GM12878 (cell line): ENCODE measurements at regions not wholly inside any gene's neighbourhood (a gene's known extent, or its start where the extent isn't known, plus 50 kb on each side); places are given as distances from the start of the nearest gene placed in this dataset.

Source experiments
- ATAC-seq: fragments of 200-7000 bp; cut with Tn5 transposase; 3 replicates; pipeline ENCODE4 v1.9.1; 2020; ENCODE audit warnings: mild to moderate bottlenecking, moderate library complexity
- BruUV-seq: library from RNA; stranded (reverse); fragments of 400-500 nt; replicated peaks from 2 replicates; lab custom pipeline; 2021; lab: Mats Ljungman, UMichigan
- CTCF ChIA-PET: fragments of 300-600 bp; sonication (Branson Sonifier 250); formaldehyde crosslinking; extraction: SDS; loops from one replicate; lab custom pipeline; 2021; ENCODE audit warnings: inconsistent platforms; lab: Yijun Ruan, JAX
- POLR2A ChIA-PET: fragments of 350-600 bp; formaldehyde crosslinking; extraction: SDS; loops from one replicate; lab custom pipeline; 2021; ENCODE audit warnings: inconsistent platforms; lab: Charles Lee
- RAD21 ChIA-PET: fragments of 300-600 bp; sonication (Branson Sonifier 250); formaldehyde crosslinking; loops from one replicate; lab custom pipeline; 2023; ENCODE audit warnings: antibody characterized with exemption; ENCODE audit not compliant: unreplicated experiment; lab: Charles Lee
- SMC1A ChIA-PET: fragments of 300-600 bp; sonication (Branson Sonifier 250); formaldehyde crosslinking; loops from one replicate; lab custom pipeline; 2023; ENCODE audit not compliant: unreplicated experiment, uncharacterized antibody; lab: Charles Lee
- DNase-seq: peaks from one replicate; pipeline ENCODE4 v3.0.0-alpha.2; 2011; ENCODE audit warnings: low read depth, low spot score
- FAIRE-seq: peaks from 3 replicates; lab custom pipeline; 2011; peaks lifted over from hg19 to GRCh38; lab: Jason Lieb, UNC
- H2AFZ ChIP-seq: 2 replicates; pipeline ENCODE4 v1.6.0; 2011; ENCODE audit warnings: low read depth, low read length, control low read depth; ENCODE audit not compliant: control insufficient read depth
- H3K27ac ChIP-seq: 2 replicates; pipeline ENCODE4 v1.5.1; 2011; ENCODE audit warnings: control low read depth; ENCODE audit not compliant: control insufficient read depth, insufficient read depth
- H3K27me3 ChIP-seq, 2 experiments: replicated peaks in 1 of 2; 2 replicates each; pipeline versions ENCODE4 v1.6.0 to v1.6.1; 2011; ENCODE audit warnings: low read length in 1 of 2; ENCODE audit not compliant: control insufficient read depth in 2 of 2, insufficient read depth in 2 of 2
- H3K36me3 ChIP-seq, 2 experiments: 2 replicates each; pipeline ENCODE4 v1.5.1; 2011; ENCODE audit warnings: low read length in 1 of 2; ENCODE audit not compliant: control insufficient read depth in 2 of 2, insufficient read depth in 2 of 2
- H3K4me1 ChIP-seq: 2 replicates; pipeline ENCODE4 v1.6.1; 2011; ENCODE audit warnings: mild to moderate bottlenecking, low read length, moderate library complexity, mixed read lengths; ENCODE audit not compliant: control insufficient read depth, insufficient read depth
- H3K4me2 ChIP-seq: 2 replicates; pipeline ENCODE4 v1.6.0; 2011; ENCODE audit warnings: control low read depth; ENCODE audit not compliant: control insufficient read depth, insufficient read depth
- H3K4me3 ChIP-seq: fragments of 200-600 bp; sonication (generic); 2 replicates; pipeline ENCODE4 v1.5.1; 2016
- H3K79me2 ChIP-seq: 2 replicates; pipeline ENCODE4 v1.6.0; 2011; ENCODE audit warnings: low read length; ENCODE audit not compliant: control insufficient read depth, insufficient read depth
- H3K9ac ChIP-seq: 2 replicates; pipeline ENCODE4 v1.8.0; 2011; ENCODE audit warnings: low read length, control low read depth, mixed read lengths; ENCODE audit not compliant: control insufficient read depth, insufficient read depth
- H3K9me3 ChIP-seq: replicated peaks from 3 replicates; pipeline ENCODE4 v1.5.1; 2011; ENCODE audit warnings: mild to moderate bottlenecking, low read length; ENCODE audit not compliant: control insufficient read depth, insufficient read depth
- H4K20me1 ChIP-seq: 2 replicates; pipeline ENCODE4 v1.6.0; 2011; ENCODE audit not compliant: control insufficient read depth, insufficient read depth
- CREB1 ChIP-seq: IDR thresholded peaks from 2 replicates; pipeline ENCODE4 v1.6.1; 2012; ENCODE audit warnings: low read depth, mild to moderate bottlenecking, inconsistent platforms
- EED ChIP-seq: sonication (generic); IDR thresholded peaks from 2 replicates; pipeline ENCODE4 v1.6.1; 2016; ENCODE audit warnings: antibody characterized with exemption, low read depth
- EP300 ChIP-seq, 2 experiments: fragments of 150-350 bp in 1 of 2; IDR thresholded peaks; 2 replicates each; pipeline ENCODE4 v1.6.1; 2011 to 2012; ENCODE audit warnings: low read depth in 2 of 2, low read length in 2 of 2, borderline replicate concordance in 1 of 2, improper control_type of control experiment in 1 of 2, inconsistent platforms in 1 of 2; ENCODE audit not compliant: control insufficient read depth in 1 of 2
- FOS ChIP-seq: IDR thresholded peaks from 3 replicates; pipeline ENCODE4 v1.6.1; 2011; ENCODE audit warnings: borderline replicate concordance; ENCODE audit not compliant: insufficient read length; ENCODE audit errors: extremely low read depth
- MYC ChIP-seq: IDR thresholded peaks from 2 replicates; pipeline ENCODE4 v1.6.1; 2011; ENCODE audit warnings: mild to moderate bottlenecking, low read length, moderate library complexity, inconsistent platforms; ENCODE audit not compliant: insufficient read depth, insufficient replicate concordance, insufficient read length, severe bottlenecking
- NFYB ChIP-seq: IDR thresholded peaks from 2 replicates; pipeline ENCODE4 v1.6.1; 2011; ENCODE audit warnings: low read depth, mild to moderate bottlenecking, low read length, improper control_type of control experiment, moderate library complexity; ENCODE audit not compliant: insufficient read depth
- RB1 ChIP-seq: fragments of 450-650 bp; formaldehyde crosslinking; IDR thresholded peaks from 2 replicates; pipeline ENCODE4 v1.6.1; 2017; ENCODE audit warnings: mild to moderate bottlenecking, borderline replicate concordance
- TCF12 ChIP-seq: IDR thresholded peaks from 2 replicates; pipeline ENCODE4 v1.6.1; 2011; ENCODE audit warnings: low read depth, mild to moderate bottlenecking, low read length
- ZBTB33 ChIP-seq: fragments of 450-650 bp; IDR thresholded peaks from 2 replicates; pipeline ENCODE4 v1.6.1; 2017; ENCODE audit warnings: mild to moderate bottlenecking
- WGBS: methylation state at CpG from one replicate; pipeline ENCODE4 v1.1.6; 2016; ENCODE audit warnings: low lambda C conversion rate; ENCODE audit not compliant: insufficient replicate concordance, insufficient coverage; ENCODE audit errors: missing lambda C conversion rate; 5-methylcytosine and 5-hydroxymethylcytosine counted together
- in situ Hi-C: fragments of 300-500 bp; cut with MboI; formaldehyde crosslinking; loops from 9 replicates; pipeline ENCODE4 v1.14.3; 2018; ENCODE audit warnings: mixed read lengths
- intact Hi-C: fragments of 100-400 bp; cut with micrococcal nuclease; formaldehyde crosslinking; loops from one replicate; pipeline ENCODE4 v1.14.2; 2022; ENCODE audit not compliant: unreplicated experiment
- TF ChIP-seq, protein P1 (sequence below): IDR thresholded peaks from 2 replicates; pipeline ENCODE4 v1.6.1; 2011; ENCODE audit warnings: borderline replicate concordance, low read depth, mild to moderate bottlenecking, moderate library complexity, low read length; ENCODE audit not compliant: insufficient read depth, poor library complexity, severe bottlenecking
- TF ChIP-seq, protein P2 (sequence below): fragments of 450-650 bp; IDR thresholded peaks from 2 replicates; pipeline ENCODE4 v1.6.1; 2017; ENCODE audit warnings: mild to moderate bottlenecking, moderate library complexity
- TF ChIP-seq, protein P3 (sequence below): fragments of 450-650 bp; conservative IDR thresholded peaks from 2 replicates; pipeline ENCODE4 v1.6.1; 2017; ENCODE audit warnings: mild to moderate bottlenecking, moderate library complexity
- TF ChIP-seq, protein P4 (sequence below): IDR thresholded peaks from 2 replicates; pipeline ENCODE4 v1.6.1; 2011; ENCODE audit warnings: low read depth, mild to moderate bottlenecking, low read length, moderate library complexity, borderline replicate concordance; ENCODE audit errors: extremely low read depth

GRCh38 chr11:90423378-90423777, 200.5 kb upstream of the CHORDC1 start:
- Histone ChIP-seq H3K79me2 (no peaks in the 10 kb centered on the region), H2AFZ (no peak overlapping the region), H3K36me3 (no peaks in the 10 kb centered on the region), H3K27ac (no peak overlapping the region), H3K4me1 (no peaks in the 10 kb centered on the region), H3K4me2 (no peak overlapping the region), H3K9ac (no peak overlapping the region), H3K27me3 (no peaks in the 10 kb centered on the region), H4K20me1 (no peaks in the 10 kb centered on the region), H3K9me3 (no peaks in the 10 kb centered on the region), H3K4me3 (no peak overlapping the region)
- intact Hi-C loops (no loop called here), in situ Hi-C loops (no loop called here)
- DNase-seq: no peak
- SMC1A ChIA-PET: interaction anchor here (0.7 to 1.4 kb wide), 3 partner anchors 13 to 166 kb away, joined by 3 to 4 read pairs (median 3); no protein-coding TSS in a partner anchor
- RAD21 ChIA-PET: no interaction called here
- BruUV-seq: no TSS peak
- WGBS: 42% methylated on average over 1 of the region's 1 CpG
- CTCF ChIA-PET: interaction anchor here (1.5 kb wide), 1 partner anchor 12 kb away, joined by 4 read pairs; no protein-coding TSS in a partner anchor
- TF ChIP-seq, protein P1, sequence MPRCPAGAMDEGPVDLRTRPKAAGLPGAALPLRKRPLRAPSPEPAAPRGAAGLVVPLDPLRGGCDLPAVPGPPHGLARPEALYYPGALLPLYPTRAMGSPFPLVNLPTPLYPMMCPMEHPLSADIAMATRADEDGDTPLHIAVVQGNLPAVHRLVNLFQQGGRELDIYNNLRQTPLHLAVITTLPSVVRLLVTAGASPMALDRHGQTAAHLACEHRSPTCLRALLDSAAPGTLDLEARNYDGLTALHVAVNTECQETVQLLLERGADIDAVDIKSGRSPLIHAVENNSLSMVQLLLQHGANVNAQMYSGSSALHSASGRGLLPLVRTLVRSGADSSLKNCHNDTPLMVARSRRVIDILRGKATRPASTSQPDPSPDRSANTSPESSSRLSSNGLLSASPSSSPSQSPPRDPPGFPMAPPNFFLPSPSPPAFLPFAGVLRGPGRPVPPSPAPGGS: no peak
- no peak for TF ChIP-seq EED
- TF ChIP-seq, protein P2, sequence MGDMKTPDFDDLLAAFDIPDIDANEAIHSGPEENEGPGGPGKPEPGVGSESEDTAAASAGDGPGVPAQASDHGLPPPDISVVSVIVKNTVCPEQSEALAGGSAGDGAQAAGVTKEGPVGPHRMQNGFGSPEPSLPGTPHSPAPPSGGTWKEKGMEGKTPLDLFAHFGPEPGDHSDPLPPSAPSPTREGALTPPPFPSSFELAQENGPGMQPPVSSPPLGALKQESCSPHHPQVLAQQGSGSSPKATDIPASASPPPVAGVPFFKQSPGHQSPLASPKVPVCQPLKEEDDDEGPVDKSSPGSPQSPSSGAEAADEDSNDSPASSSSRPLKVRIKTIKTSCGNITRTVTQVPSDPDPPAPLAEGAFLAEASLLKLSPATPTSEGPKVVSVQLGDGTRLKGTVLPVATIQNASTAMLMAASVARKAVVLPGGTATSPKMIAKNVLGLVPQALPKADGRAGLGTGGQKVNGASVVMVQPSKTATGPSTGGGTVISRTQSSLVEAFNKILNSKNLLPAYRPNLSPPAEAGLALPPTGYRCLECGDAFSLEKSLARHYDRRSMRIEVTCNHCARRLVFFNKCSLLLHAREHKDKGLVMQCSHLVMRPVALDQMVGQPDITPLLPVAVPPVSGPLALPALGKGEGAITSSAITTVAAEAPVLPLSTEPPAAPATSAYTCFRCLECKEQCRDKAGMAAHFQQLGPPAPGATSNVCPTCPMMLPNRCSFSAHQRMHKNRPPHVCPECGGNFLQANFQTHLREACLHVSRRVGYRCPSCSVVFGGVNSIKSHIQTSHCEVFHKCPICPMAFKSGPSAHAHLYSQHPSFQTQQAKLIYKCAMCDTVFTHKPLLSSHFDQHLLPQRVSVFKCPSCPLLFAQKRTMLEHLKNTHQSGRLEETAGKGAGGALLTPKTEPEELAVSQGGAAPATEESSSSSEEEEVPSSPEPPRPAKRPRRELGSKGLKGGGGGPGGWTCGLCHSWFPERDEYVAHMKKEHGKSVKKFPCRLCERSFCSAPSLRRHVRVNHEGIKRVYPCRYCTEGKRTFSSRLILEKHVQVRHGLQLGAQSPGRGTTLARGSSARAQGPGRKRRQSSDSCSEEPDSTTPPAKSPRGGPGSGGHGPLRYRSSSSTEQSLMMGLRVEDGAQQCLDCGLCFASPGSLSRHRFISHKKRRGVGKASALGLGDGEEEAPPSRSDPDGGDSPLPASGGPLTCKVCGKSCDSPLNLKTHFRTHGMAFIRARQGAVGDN: no peak
- no peak for TF ChIP-seq RB1
- no peak for TF ChIP-seq TCF12
- TF ChIP-seq, protein P3, sequence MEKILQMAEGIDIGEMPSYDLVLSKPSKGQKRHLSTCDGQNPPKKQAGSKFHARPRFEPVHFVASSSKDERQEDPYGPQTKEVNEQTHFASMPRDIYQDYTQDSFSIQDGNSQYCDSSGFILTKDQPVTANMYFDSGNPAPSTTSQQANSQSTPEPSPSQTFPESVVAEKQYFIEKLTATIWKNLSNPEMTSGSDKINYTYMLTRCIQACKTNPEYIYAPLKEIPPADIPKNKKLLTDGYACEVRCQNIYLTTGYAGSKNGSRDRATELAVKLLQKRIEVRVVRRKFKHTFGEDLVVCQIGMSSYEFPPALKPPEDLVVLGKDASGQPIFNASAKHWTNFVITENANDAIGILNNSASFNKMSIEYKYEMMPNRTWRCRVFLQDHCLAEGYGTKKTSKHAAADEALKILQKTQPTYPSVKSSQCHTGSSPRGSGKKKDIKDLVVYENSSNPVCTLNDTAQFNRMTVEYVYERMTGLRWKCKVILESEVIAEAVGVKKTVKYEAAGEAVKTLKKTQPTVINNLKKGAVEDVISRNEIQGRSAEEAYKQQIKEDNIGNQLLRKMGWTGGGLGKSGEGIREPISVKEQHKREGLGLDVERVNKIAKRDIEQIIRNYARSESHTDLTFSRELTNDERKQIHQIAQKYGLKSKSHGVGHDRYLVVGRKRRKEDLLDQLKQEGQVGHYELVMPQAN: no peak
- no peak for TF ChIP-seq NFYB
- no peak for TF ChIP-seq FOS
- TF ChIP-seq, protein P4, sequence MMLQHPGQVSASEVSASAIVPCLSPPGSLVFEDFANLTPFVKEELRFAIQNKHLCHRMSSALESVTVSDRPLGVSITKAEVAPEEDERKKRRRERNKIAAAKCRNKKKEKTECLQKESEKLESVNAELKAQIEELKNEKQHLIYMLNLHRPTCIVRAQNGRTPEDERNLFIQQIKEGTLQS: no peak
- no peak for TF ChIP-seq MYC
- no peak for TF ChIP-seq EP300 (IDR thresholded peaks at IDR 0.05; ENCODE audit: borderline replicate concordance in 1 of 2, control insufficient read depth in 1 of 2, low read depth in 2 of 2, low read length in 2 of 2)
- TF ChIP-seq ZBTB33: no peak
- TF ChIP-seq CREB1: no peak
- FAIRE-seq: no peak
- POLR2A ChIA-PET: no interaction called here
- ATAC-seq: no peak; the same call in 2 of the 3 replicates
